ENCODE measurements at regions not wholly inside any gene's neighbourhood (a gene's known extent, or its start where the extent isn't known, plus 50 kb on each side); places are given as distances from the start of the nearest gene placed in this dataset.

DNA sequence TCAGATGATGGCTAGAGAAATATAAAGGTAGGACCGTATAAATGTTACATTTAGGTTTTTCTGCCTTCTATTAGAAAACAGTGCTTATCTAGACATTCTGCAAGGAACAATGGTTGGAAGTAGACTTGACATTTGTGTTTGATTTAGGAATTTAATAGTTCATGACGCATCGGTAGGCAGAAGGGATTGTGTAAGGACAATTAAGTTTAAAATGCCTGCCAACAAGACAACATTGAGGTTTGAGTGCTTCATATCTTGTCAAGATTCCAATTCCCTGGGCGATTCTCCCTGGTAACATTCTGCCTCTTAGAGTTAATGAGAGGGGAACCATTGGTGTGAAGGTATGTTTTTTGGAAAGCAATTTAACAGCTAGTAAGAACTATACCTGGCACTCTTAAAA, 186.8 kb upstream of the RBM19 start:
- TF ChIP-seq, protein P1, sequence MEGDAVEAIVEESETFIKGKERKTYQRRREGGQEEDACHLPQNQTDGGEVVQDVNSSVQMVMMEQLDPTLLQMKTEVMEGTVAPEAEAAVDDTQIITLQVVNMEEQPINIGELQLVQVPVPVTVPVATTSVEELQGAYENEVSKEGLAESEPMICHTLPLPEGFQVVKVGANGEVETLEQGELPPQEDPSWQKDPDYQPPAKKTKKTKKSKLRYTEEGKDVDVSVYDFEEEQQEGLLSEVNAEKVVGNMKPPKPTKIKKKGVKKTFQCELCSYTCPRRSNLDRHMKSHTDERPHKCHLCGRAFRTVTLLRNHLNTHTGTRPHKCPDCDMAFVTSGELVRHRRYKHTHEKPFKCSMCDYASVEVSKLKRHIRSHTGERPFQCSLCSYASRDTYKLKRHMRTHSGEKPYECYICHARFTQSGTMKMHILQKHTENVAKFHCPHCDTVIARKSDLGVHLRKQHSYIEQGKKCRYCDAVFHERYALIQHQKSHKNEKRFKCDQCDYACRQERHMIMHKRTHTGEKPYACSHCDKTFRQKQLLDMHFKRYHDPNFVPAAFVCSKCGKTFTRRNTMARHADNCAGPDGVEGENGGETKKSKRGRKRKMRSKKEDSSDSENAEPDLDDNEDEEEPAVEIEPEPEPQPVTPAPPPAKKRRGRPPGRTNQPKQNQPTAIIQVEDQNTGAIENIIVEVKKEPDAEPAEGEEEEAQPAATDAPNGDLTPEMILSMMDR (IDR thresholded peaks at IDR 0.05; ENCODE audit: low read depth, low read length): no peak
- TF ChIP-seq EZH2phosphoT487 (IDR thresholded peaks at IDR 0.05; ENCODE audit: low read depth): no peak

Data from OCI-LY3 (cell line).